NCI-H526 (cell line): ENCODE measurements at regions not wholly inside any gene's neighbourhood (a gene's known extent, or its start where the extent isn't known, plus 50 kb on each side); places are given as distances from the start of the nearest gene placed in this dataset.

ENCODE experiments used
- DNase-seq, 2 experiments: peaks; one replicate each; lab custom pipeline; 2025; lab: John Stamatoyannopoulos, UW

GRCh38 chr14:86521031-86521730, 991.2 kb downstream of the FLRT2 start:
- no peak for DNase-seq

- DNase-seq, result no peak
Measured at GRCh38 chr14:86518298-86518697, 988.4 kb downstream of the FLRT2 start.

GRCh38 chr14:86515195-86515594, 985.3 kb downstream of the FLRT2 start:
- DNase-seq, result no peak

GRCh38 chr14:86513564-86513963, 983.6 kb downstream of the FLRT2 start:
- no peak for DNase-seq

- no peak for DNase-seq
Measured at GRCh38 chr14:86513056-86513455, 983.1 kb downstream of the FLRT2 start.

GRCh38 chr14:86510491-86510890, 980.5 kb downstream of the FLRT2 start:
- DNase-seq, result no peak

GRCh38 chr14:86505808-86506207, 975.9 kb downstream of the FLRT2 start:
- DNase-seq, result no peak

GRCh38 chr14:86501611-86502010, 971.7 kb downstream of the FLRT2 start:
- DNase-seq, result no peak

GRCh38 chr14:86491743-86492142, 961.8 kb downstream of the FLRT2 start:
- DNase-seq, result peak in 1 of 2 experiments; percentile 14

GRCh38 chr14:86481104-86481503, 951.2 kb downstream of the FLRT2 start:
- no peak for DNase-seq

GRCh38 chr14:86464341-86464740, 934.4 kb downstream of the FLRT2 start:
- DNase-seq, result no peak

- peak in 1 of 2 experiments; percentile 32 for DNase-seq
Measured at GRCh38 chr14:86462193-86462753, 932.3 kb downstream of the FLRT2 start.

GRCh38 chr14:86457481-86458135, 927.7 kb downstream of the FLRT2 start:
- DNase-seq, result peak; percentile 2 to 34

GRCh38 chr14:86450085-86450484, 920.1 kb downstream of the FLRT2 start:
- DNase-seq, result no peak

- DNase-seq, result no peak
Measured at GRCh38 chr14:86442135-86442534, 912.2 kb downstream of the FLRT2 start.

GRCh38 chr14:86430853-86431252, 900.9 kb downstream of the FLRT2 start:
- DNase-seq, result peak; percentile 36 to 61

GRCh38 chr14:86423214-86423613, 893.3 kb downstream of the FLRT2 start:
- DNase-seq, result no peak

GRCh38 chr14:86420131-86420530, 890.2 kb downstream of the FLRT2 start:
- DNase-seq, result no peak

GRCh38 chr14:86414146-86414545, 884.2 kb downstream of the FLRT2 start:
- DNase-seq, result no peak

GRCh38 chr14:86404989-86405649, 875.2 kb downstream of the FLRT2 start:
- DNase-seq, result no peak

GRCh38 chr14:86404425-86404824, 874.5 kb downstream of the FLRT2 start:
- DNase-seq, result no peak

- no peak for DNase-seq
Measured at GRCh38 chr14:86402545-86402944, 872.6 kb downstream of the FLRT2 start.

- no peak for DNase-seq
Measured at GRCh38 chr14:86391085-86391484, 861.1 kb downstream of the FLRT2 start.
